DND-41 (cell line): ENCODE measurements at regions not wholly inside any gene's neighbourhood (a gene's known extent, or its start where the extent isn't known, plus 50 kb on each side); places are given as distances from the start of the nearest gene placed in this dataset.
"Not testable (repeated sequence)": the region's sequence is repeated elsewhere in the genome, so short reads cannot be mapped to it uniquely, and the experiment has no call there.

ENCODE experiments used
- CTCF ChIP-seq: IDR thresholded peaks from 2 replicates; pipeline ENCODE4 v1.5.1; 2012; ENCODE audit warnings: borderline replicate concordance, low read length, moderate library complexity, mild to moderate bottlenecking; ENCODE audit not compliant: poor library complexity, severe bottlenecking; ENCODE audit errors: extremely low read depth
- EZH2 ChIP-seq: IDR thresholded peaks from 3 replicates; pipeline ENCODE4 v1.6.1; 2012; ENCODE audit warnings: borderline replicate concordance, low read depth, mild to moderate bottlenecking, moderate library complexity, low read length, inconsistent platforms; ENCODE audit not compliant: severe bottlenecking

- not testable (repeated sequence) for TF ChIP-seq CTCF, EZH2
These were observed 371.0 kb downstream of the OSTF1 start for GRCh38 chr9:75459311-75459710.
